K562 (cell line): ENCODE measurements at regions not wholly inside any gene's neighbourhood (a gene's known extent, or its start where the extent isn't known, plus 50 kb on each side); places are given as distances from the start of the nearest gene placed in this dataset.

Experiments used
- ATAC-seq: fragments of 200-7000 bp; cut with Tn5 transposase; 3 replicates; pipeline ENCODE4 v1.9.1; 2020; ENCODE audit warnings: moderate library complexity
- BruUV-seq: library from RNA; stranded (reverse); fragments of 400-500 nt; replicated peaks from 2 replicates; lab custom pipeline; 2021; lab: Mats Ljungman, UMichigan
- CTCF ChIA-PET: fragments of 300-600 bp; formaldehyde crosslinking; extraction: SDS; loops from one replicate; lab custom pipeline; 2021; ENCODE audit warnings: low intra/inter-chr PET ratio; lab: Yijun Ruan, JAX
- POLR2A ChIA-PET: fragments of 300-600, 350-650 bp; sonication (Branson Sonifier 250); formaldehyde crosslinking; extraction: SDS; loops from one replicate; lab custom pipeline; 2021; ENCODE audit warnings: antibody characterized with exemption, inconsistent platforms; lab: Yijun Ruan, JAX
- DNase-seq, 4 experiments: peaks; one replicate each; pipeline versions ENCODE4 v3.0.0 to v3.0.0-alpha.2; 2011 to 2018; ENCODE audit warnings: low spot score in 3 of 4, mixed read lengths in 3 of 4; ENCODE audit errors: extremely low read depth in 1 of 4
- FAIRE-seq: peaks from 2 replicates; lab custom pipeline; 2011; peaks lifted over from hg19 to GRCh38; lab: Jason Lieb, UNC
- H2AFZ ChIP-seq: 2 replicates; pipeline ENCODE4 v1.6.0; 2011; ENCODE audit warnings: low read depth, low read length, control low read depth, inconsistent platforms
- H3K27ac ChIP-seq: fragments of 200-600 bp; 3 replicates; pipeline ENCODE4 v1.8.0; 2011; ENCODE audit warnings: low read depth, mild to moderate bottlenecking, control low read depth, inconsistent platforms, low read length, moderate library complexity, mixed read lengths; ENCODE audit errors: extremely low read depth
- H3K27me3 ChIP-seq, 2 experiments: fragments of 300-600 bp in 1 of 2; 2 replicates in 1 of 2; 3 replicates in 1 of 2; pipeline versions ENCODE4 v1.6.0 to v1.8.0; 2011; ENCODE audit warnings: inconsistent platforms in 2 of 2, low read length in 2 of 2, mild to moderate bottlenecking in 1 of 2, mixed read lengths in 1 of 2, moderate library complexity in 1 of 2; ENCODE audit not compliant: control insufficient read depth in 2 of 2, insufficient read depth in 2 of 2
- H3K36me3 ChIP-seq: fragments of 300-600 bp; 3 replicates; pipeline ENCODE4 v1.8.0; 2011; ENCODE audit warnings: mild to moderate bottlenecking, low read length, inconsistent platforms; ENCODE audit not compliant: control insufficient read depth, insufficient read depth
- H3K4me1 ChIP-seq, 2 experiments: fragments of 200-600 bp in 1 of 2; replicated peaks in 1 of 2; 2 replicates in 1 of 2; 3 replicates in 1 of 2; pipeline versions ENCODE4 v1.5.1 to v1.8.0; 2011; ENCODE audit warnings: inconsistent platforms in 2 of 2, low read length in 2 of 2, mild to moderate bottlenecking in 1 of 2, mixed read lengths in 1 of 2, moderate library complexity in 1 of 2; ENCODE audit not compliant: control insufficient read depth in 2 of 2, insufficient read depth in 2 of 2
- H3K4me2 ChIP-seq: 2 replicates; pipeline ENCODE4 v1.6.1; 2011; ENCODE audit warnings: low read length, control low read depth, inconsistent platforms, mixed read lengths; ENCODE audit not compliant: insufficient read depth
- H3K4me3 ChIP-seq: fragments of 200-600 bp; sonication (generic), shearing (Covaris generic); 2 replicates; pipeline ENCODE4 v1.5.1; 2016; ENCODE audit warnings: control low read depth, inconsistent platforms
- H3K79me2 ChIP-seq: fragments of 200-600 bp; 3 replicates; pipeline ENCODE4 v1.8.0; 2011; ENCODE audit warnings: low read length, inconsistent platforms; ENCODE audit not compliant: control insufficient read depth, insufficient read depth
- H3K9ac ChIP-seq, 2 experiments: 2 replicates each; pipeline versions ENCODE4 v1.6.0 to v1.6.1; 2011; ENCODE audit warnings: low read depth in 2 of 2, low read length in 2 of 2, control low read depth in 1 of 2, inconsistent platforms in 1 of 2, mild to moderate bottlenecking in 1 of 2, mixed read lengths in 1 of 2; ENCODE audit not compliant: insufficient read depth in 1 of 2
- H3K9me1 ChIP-seq: one replicate; pipeline ENCODE4 v1.6.0; 2011; ENCODE audit warnings: inconsistent platforms, mild to moderate bottlenecking, low read length, moderate library complexity; ENCODE audit not compliant: control insufficient read depth, insufficient read depth
- H3K9me3 ChIP-seq: replicated peaks from 2 replicates; pipeline ENCODE4 v1.5.1; 2011; ENCODE audit warnings: low read depth, low read length, inconsistent platforms; ENCODE audit not compliant: control insufficient read depth, insufficient read depth
- H4K20me1 ChIP-seq: replicated peaks from 2 replicates; pipeline ENCODE4 v1.6.1; 2011; ENCODE audit warnings: low read length, inconsistent platforms, mixed read lengths; ENCODE audit not compliant: control insufficient read depth, insufficient read depth
- FOXM1 ChIP-seq, 2 experiments: fragments of 450-650 bp in 1 of 2; sonication (generic) in 1 of 2; formaldehyde crosslinking in 1 of 2; IDR thresholded peaks; 2 replicates each; pipeline versions ENCODE4 v1.6.1 to v1.9.0; 2017 to 2022; ENCODE audit warnings: low read depth in 2 of 2, mild to moderate bottlenecking in 2 of 2, missing genetic modification reagents in 1 of 2, moderate library complexity in 1 of 2
- HCFC1 ChIP-seq: IDR thresholded peaks from 2 replicates; pipeline ENCODE4 v1.6.1; 2012; ENCODE audit warnings: low read depth, low read length, improper control_type of control experiment
- HMG20B ChIP-seq: fragments of 250-450 bp; sonication (Bioruptor Pico); IDR thresholded peaks from 2 replicates; pipeline ENCODE4 v1.5.0; 2021; ENCODE audit warnings: mild to moderate bottlenecking
- KAT8 ChIP-seq: fragments of 450-650 bp; IDR thresholded peaks from 2 replicates; pipeline ENCODE4 v1.6.1; 2016; ENCODE audit warnings: low read depth, mild to moderate bottlenecking
- STAT5A ChIP-seq: IDR thresholded peaks from 2 replicates; pipeline ENCODE4 v1.6.1; 2012; ENCODE audit warnings: low read length, inconsistent platforms, borderline replicate concordance
- ZNF212 ChIP-seq: fragments of 450-650 bp; formaldehyde crosslinking; IDR thresholded peaks from 2 replicates; pipeline ENCODE4 v1.4.0; 2020; ENCODE audit warnings: mild to moderate bottlenecking
- ZNF253 ChIP-seq: fragments of 250-450 bp; sonication (Bioruptor Pico); conservative IDR thresholded peaks from 2 replicates; pipeline ENCODE4 v1.6.1; 2021; ENCODE audit warnings: mild to moderate bottlenecking
- ZNF561 ChIP-seq: fragments of 450-650 bp; formaldehyde crosslinking; conservative IDR thresholded peaks from 2 replicates; pipeline ENCODE4 v1.4.0; 2020; ENCODE audit warnings: mild to moderate bottlenecking, moderate library complexity
- WGBS: fragments of 100-300 bp; shearing (Covaris generic); methylation state at CpG from one replicate; pipeline ENCODE4 v1.1.6; 2016; ENCODE audit warnings: low coverage, mixed read lengths; ENCODE audit not compliant: insufficient coverage; ENCODE audit errors: missing lambda C conversion rate; 5-methylcytosine and 5-hydroxymethylcytosine counted together
- in situ Hi-C: fragments of 300-500 bp; cut with MboI; formaldehyde crosslinking; loops from 4 replicates; pipeline ENCODE4 v1.15.0; 2018; ENCODE audit warnings: inconsistent platforms, mixed read lengths
- intact Hi-C: fragments of 100-400 bp; cut with micrococcal nuclease; formaldehyde crosslinking; loops from 2 replicates; pipeline ENCODE4 v1.14.2; 2022
- TF ChIP-seq, protein P1 (sequence below): fragments of 150-350 bp; conservative IDR thresholded peaks from 2 replicates; pipeline ENCODE4 v1.6.1; 2014; ENCODE audit warnings: low read length
- TF ChIP-seq, protein P2 (sequence below): fragments of 450-650 bp; IDR thresholded peaks from 2 replicates; pipeline ENCODE4 v1.6.1; 2017; ENCODE audit warnings: antibody characterized with exemption

DNA sequence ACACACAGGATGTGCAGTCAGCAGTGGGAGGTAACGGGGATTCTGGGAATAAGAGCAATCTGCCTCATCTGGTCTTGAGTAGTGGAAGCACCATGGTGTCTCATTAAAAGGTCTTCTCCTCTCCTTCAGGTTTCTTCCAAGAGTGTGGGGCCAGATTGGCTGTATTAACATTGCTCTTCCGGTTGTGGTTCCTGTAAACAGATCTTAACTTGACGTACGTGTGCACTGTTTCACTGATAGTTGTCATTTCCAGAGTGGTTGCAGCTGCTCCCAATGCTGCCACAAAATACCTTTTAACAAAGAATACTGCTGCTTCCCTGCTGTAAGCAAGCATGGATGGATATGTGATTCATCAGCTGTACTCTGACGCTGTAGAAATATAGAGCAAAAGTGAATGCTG lies 1443.4 kb upstream of the TENM3 start:
- no peaks in the 10 kb centered on the region for H4K20me1 ChIP-seq
- H3K4me1 ChIP-seq = no peaks in the 10 kb centered on the region
- in situ Hi-C loops = no loop called here
- no TSS peak for BruUV-seq
- H3K79me2 ChIP-seq = no peaks in the 10 kb centered on the region
- no peaks in the 10 kb centered on the region for H3K27me3 ChIP-seq
- no peak overlapping the region for H3K27ac ChIP-seq
- ATAC-seq (no peak), DNase-seq (no peak), FAIRE-seq (no peak)
- H3K9ac ChIP-seq = no peak overlapping the region
- no peak overlapping the region for H2AFZ ChIP-seq
- no peak overlapping the region for H3K4me2 ChIP-seq
- no peaks in the 10 kb centered on the region for H3K9me1 ChIP-seq
- intact Hi-C loops = no loop called here
- no peaks in the 10 kb centered on the region for H3K36me3 ChIP-seq
- CTCF ChIA-PET = no interaction called here
- WGBS = 0% methylated on average over 5 of the region's 5 CpGs
- TF ChIP-seq ZNF253 (CRISPR knock-in tag) (no peak), HMG20B (CRISPR knock-in tag) (no peak), HCFC1 (no peak), FOXM1 (IDR thresholded peaks at IDR 0.05; ENCODE audit: low read depth) (no peak), FOXM1 (CRISPR knock-in tag; IDR thresholded peaks at IDR 0.05; ENCODE audit: low read depth) (no peak), KAT8 (no peak), ZNF212 (CRISPR knock-in tag) (no peak), STAT5A (no peak), ZNF561 (CRISPR knock-in tag) (no peak)
- TF ChIP-seq, protein P1, sequence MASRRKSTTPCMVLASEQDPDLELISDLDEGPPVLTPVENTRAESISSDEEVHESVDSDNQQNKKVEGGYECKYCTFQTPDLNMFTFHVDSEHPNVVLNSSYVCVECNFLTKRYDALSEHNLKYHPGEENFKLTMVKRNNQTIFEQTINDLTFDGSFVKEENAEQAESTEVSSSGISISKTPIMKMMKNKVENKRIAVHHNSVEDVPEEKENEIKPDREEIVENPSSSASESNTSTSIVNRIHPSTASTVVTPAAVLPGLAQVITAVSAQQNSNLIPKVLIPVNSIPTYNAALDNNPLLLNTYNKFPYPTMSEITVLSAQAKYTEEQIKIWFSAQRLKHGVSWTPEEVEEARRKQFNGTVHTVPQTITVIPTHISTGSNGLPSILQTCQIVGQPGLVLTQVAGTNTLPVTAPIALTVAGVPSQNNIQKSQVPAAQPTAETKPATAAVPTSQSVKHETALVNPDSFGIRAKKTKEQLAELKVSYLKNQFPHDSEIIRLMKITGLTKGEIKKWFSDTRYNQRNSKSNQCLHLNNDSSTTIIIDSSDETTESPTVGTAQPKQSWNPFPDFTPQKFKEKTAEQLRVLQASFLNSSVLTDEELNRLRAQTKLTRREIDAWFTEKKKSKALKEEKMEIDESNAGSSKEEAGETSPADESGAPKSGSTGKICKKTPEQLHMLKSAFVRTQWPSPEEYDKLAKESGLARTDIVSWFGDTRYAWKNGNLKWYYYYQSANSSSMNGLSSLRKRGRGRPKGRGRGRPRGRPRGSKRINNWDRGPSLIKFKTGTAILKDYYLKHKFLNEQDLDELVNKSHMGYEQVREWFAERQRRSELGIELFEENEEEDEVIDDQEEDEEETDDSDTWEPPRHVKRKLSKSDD = no peak
- TF ChIP-seq, protein P2, sequence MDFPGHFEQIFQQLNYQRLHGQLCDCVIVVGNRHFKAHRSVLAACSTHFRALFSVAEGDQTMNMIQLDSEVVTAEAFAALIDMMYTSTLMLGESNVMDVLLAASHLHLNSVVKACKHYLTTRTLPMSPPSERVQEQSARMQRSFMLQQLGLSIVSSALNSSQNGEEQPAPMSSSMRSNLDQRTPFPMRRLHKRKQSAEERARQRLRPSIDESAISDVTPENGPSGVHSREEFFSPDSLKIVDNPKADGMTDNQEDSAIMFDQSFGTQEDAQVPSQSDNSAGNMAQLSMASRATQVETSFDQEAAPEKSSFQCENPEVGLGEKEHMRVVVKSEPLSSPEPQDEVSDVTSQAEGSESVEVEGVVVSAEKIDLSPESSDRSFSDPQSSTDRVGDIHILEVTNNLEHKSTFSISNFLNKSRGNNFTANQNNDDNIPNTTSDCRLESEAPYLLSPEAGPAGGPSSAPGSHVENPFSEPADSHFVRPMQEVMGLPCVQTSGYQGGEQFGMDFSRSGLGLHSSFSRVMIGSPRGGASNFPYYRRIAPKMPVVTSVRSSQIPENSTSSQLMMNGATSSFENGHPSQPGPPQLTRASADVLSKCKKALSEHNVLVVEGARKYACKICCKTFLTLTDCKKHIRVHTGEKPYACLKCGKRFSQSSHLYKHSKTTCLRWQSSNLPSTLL = no peak
- POLR2A ChIA-PET = no interaction called here
- H3K9me3 ChIP-seq = no peaks in the 10 kb centered on the region
- no peak overlapping the region for H3K4me3 ChIP-seq
